PC-9 (cell line): ENCODE measurements at regions not wholly inside any gene's neighbourhood (a gene's known extent, or its start where the extent isn't known, plus 50 kb on each side); places are given as distances from the start of the nearest gene placed in this dataset.
"Not testable (repeated sequence)": the region's sequence is repeated elsewhere in the genome, so short reads cannot be mapped to it uniquely, and the experiment has no call there.

Source experiments
- EZH2 ChIP-seq: fragments of 200-600 bp; sonication (generic); IDR thresholded peaks from 2 replicates; pipeline ENCODE4 v1.8.0; 2017; ENCODE audit warnings: antibody characterized with exemption, low read depth
- TF ChIP-seq, protein P1 (sequence below): fragments of 200-600 bp; sonication (generic); conservative IDR thresholded peaks from 2 replicates; pipeline ENCODE4 v1.6.1; 2017; ENCODE audit warnings: mixed run types, antibody characterized with exemption, mild to moderate bottlenecking, moderate library complexity

- TF ChIP-seq, protein P1, sequence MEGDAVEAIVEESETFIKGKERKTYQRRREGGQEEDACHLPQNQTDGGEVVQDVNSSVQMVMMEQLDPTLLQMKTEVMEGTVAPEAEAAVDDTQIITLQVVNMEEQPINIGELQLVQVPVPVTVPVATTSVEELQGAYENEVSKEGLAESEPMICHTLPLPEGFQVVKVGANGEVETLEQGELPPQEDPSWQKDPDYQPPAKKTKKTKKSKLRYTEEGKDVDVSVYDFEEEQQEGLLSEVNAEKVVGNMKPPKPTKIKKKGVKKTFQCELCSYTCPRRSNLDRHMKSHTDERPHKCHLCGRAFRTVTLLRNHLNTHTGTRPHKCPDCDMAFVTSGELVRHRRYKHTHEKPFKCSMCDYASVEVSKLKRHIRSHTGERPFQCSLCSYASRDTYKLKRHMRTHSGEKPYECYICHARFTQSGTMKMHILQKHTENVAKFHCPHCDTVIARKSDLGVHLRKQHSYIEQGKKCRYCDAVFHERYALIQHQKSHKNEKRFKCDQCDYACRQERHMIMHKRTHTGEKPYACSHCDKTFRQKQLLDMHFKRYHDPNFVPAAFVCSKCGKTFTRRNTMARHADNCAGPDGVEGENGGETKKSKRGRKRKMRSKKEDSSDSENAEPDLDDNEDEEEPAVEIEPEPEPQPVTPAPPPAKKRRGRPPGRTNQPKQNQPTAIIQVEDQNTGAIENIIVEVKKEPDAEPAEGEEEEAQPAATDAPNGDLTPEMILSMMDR = not testable (repeated sequence)
- TF ChIP-seq EZH2 = not testable (repeated sequence)
Measured at GRCh38 chr6:57876659-57877058, 559.2 kb downstream of the PRIM2 start.
